Stimulated activated CD4-positive, alpha-beta T cell treated with anti-CD3 and anti-CD28 coated beads, Interleukin-15, amount 100 ng/mL, for 1 hour (primary cell): ENCODE measurements at regions not wholly inside any gene's neighbourhood (a gene's known extent, or its start where the extent isn't known, plus 50 kb on each side); places are given as distances from the start of the nearest gene placed in this dataset.

Experiments
- DNase-seq, 2 donors: peaks; one replicate each; pipeline ENCODE4 v3.0.0-alpha.2; 2020; ENCODE audit warnings: low read depth in 1 of 2, low spot score in 1 of 2

DNA sequence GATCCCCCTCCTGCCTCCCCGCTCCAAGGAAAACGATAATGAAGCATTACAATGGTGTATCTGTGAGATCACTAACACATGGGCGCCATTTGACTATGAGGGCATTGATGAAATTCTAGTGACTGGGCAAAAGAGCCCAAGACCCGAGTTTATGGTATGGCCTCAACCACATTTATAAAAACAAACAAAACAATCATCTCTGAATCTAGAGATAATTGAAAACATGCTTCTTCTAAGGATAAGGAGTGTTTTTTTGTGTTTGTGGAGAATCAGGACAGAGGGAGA, 100.9 kb upstream of the SEMA6A start:
- no peak for DNase-seq

DNA sequence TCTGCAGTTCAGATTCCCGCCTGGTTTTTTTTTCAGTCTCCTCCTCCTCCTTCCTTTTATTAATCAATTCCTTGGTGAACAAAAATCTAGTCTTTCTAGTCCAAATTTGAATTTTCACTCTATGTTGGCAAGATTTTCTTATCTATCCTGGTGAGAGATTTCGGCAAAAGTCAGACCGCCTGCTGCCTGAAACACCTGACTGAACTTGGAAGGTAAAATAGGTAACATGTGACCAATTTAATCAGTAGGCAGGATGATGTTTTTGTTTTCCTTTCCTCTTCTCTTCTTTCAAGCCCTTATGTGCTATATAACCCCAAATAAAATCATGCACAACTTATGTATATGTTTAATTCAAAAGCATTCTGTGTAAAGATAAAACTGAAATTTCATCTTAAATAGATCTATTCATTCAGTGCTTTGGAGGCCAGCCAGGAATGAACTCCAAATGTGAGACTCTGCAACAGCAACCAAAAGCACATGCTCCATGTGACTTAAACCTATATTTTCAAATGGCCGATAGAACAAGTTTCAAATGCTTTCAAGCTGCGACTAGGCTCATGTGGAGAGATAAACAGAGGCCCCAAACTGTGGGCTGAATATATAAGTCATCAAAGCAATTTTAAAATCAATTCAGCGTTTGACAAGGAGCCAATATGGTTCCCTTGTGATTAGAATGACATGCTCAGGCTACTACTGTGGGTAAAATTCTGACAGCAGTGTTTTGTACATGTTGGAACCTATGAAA, 100.4 kb upstream of the SEMA6A start:
- DNase-seq, result no peak

DNA sequence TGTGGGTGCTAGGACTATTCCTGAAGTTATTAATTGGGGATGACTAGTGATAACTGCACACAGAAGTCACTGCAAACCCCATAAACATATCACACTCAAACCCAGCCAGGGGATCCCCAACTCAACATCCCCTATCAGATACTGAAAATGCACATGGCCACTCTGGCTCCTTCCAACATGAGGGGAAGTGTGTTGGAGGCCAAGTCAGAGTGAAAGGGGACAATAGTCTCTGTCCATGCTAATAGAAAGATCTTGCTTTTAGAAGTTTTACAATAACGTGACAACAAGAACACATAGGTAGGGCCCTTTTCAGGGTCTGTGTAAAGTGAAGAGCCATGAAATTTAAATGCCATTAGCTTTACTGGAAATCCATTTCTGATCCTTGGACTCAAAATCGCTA, 98.8 kb upstream of the SEMA6A start:
- DNase-seq, result no peak

DNA sequence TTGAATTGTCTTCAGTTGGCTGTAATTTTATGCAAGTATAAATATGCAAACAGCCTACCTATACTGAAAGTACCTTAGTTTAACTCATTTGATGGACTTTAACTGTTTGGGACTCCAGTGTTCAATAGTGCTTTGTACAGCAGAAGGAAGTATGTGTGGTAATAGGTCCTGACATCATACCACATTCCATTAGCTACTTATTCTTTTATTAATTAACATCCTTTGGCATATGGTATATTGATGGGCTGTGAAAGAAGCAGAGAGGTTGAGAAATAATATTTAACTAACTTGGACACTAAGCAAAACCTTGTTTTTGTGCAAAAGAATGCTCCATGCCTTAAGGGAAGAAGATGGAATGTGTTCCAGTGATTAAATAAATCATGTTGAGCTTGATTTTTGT, 97.6 kb upstream of the SEMA6A start:
- DNase-seq, result no peak

- DNase-seq, result no peak
Measured at GRCh38 chr5:116671211-116671736, 96.7 kb upstream of the SEMA6A start.

DNA sequence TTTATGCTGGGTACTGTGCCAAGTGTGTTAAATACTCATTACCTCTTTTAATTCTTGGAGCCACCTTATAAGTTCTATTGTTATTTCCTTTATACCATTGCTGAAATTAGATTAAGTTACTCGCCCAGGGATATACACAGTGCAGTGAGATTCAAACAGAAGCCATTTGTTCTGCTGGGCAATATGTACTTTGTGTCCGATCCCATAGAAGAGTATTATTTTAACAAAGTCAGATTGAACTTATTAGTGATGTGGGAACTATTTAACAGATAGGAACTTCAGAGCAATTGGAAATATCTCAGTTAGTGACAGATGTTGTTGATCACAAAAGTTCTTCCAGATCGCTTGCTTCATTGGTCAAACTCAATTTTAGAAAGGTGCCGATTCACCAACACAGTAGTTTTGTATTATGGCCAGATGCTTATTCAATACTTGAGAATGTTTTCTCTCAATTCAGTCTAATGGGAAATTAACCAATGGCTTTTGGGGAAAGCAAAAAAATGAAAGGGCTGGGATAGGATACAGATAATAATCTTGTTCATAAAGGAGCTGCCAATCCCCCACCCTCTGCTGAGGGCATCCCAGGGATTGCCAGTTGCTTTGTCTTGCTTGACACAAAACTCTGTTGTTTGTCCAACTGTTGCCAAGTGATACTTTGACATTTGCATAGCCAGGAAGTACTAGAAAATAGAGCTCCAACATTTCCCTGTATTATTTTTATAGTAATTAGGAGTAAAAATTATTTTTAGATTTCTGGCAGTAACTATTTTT, 94.8 kb upstream of the SEMA6A start:
- no peak for DNase-seq

- DNase-seq, result no peak
Measured at GRCh38 chr5:116668390-116668789, 93.8 kb upstream of the SEMA6A start.

GRCh38 chr5:116666901-116667300, 92.3 kb upstream of the SEMA6A start:
- no peak for DNase-seq

DNA sequence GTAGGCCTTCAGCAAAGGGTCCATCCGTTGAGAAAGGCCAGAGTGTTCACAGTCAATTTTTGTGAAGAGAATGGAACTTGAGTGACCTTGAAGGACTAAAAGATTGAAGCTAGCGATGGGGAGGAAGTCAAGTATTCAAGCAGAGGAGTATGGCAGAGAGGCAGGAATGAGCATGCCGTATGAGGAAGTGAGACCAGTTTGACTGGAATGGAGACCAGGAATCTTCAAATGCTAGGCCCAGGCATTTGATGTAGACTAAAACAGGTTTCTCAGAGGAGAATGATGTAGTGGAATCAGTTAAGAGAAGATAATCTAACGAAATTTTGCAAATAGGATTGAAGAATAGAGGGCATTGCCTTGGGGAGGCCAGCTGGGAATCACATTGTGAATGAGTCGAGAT, 90.4 kb upstream of the SEMA6A start:
- no peak for DNase-seq

- no peak for DNase-seq
Measured at GRCh38 chr5:116663081-116663480, 88.5 kb upstream of the SEMA6A start.

GRCh38 chr5:116661419-116661818, 86.8 kb upstream of the SEMA6A start:
- no peak for DNase-seq

GRCh38 chr5:116660929-116661328, 86.3 kb upstream of the SEMA6A start:
- DNase-seq, result no peak

DNA sequence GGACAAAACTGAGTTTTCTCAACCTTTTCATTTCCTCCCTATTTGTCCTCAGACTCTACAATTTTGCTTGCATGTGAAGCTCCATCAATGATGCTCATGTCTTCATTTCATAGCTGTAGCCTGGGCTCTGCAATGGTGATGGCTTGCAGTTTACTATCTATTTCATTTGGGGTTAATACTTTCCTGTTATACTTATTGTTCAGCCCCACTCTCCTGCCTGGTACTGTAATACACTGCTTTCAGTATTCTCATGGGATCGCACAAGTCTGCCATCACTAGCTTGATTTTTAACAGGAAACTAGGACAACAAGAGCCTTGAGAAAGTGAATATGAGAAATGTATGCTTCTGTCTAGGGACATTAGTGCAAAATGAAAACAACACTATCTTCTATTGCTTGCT, 84.2 kb upstream of the SEMA6A start:
- no peak for DNase-seq

GRCh38 chr5:116658141-116658540, 83.5 kb upstream of the SEMA6A start:
- no peak for DNase-seq

GRCh38 chr5:116655431-116655830, 80.8 kb upstream of the SEMA6A start:
- DNase-seq, result no peak

DNA sequence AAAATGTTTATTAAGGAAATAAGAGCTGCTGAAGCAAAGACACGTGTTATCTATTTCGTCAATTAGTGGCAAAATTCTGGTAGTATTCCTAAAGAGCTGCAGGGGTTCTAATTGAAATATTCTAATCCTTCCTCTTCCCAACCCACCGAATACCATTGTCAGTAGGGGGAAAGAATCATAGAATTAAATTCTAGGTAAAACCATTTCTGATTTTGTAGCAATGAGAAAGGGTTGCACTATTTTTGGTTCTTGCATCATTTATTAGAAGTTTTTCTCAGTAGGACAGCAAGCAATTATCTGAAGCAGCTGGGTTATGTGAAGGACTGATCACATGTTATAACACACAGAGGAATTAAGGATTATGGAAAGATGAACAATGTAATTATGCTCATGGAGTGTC, 80.3 kb upstream of the SEMA6A start:
- DNase-seq, result no peak

GRCh38 chr5:116652903-116653302, 78.3 kb upstream of the SEMA6A start:
- no peak for DNase-seq

- no peak for DNase-seq
Measured at GRCh38 chr5:116652196-116652729, 77.6 kb upstream of the SEMA6A start.

DNA sequence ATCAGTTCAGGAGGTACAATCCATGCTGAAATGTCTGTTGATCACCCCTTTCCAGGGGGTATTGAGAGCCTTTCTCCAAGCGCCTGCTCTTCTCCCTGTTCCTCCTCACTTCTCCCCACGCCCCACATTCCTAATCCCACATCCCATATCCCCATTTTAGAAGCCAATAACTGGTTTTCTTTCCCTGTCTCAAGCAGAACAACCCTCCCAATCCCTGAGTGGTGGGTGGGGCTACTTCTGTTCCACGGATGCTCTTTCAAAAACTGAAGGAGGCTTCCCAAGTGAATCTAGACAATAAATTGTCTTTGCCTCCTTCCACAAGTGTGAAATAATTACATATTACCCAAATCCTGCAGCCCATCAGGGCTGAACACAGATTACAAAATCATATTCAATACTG, 77.0 kb upstream of the SEMA6A start:
- no peak for DNase-seq

DNA sequence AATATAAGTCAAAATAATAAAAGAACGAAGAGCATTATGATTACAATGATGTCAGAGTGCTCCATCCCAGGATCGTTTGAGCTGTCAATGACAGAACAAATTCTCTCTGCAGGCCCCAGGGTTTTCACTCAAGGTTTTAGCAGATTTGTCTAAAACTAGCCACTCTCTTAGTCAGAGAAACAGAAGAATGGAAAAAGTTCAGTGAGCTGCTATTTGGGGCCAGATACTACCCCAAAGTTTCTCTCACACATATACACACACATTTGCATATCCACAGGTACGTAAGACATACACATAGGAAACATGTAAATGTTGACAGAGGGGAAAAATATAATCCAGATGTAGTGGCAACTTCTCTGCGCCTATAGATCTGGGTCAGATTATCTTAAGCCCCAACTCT, 76.3 kb upstream of the SEMA6A start:
- no peak for DNase-seq

- DNase-seq, result no peak
Measured at GRCh38 chr5:116650544-116650943, 75.9 kb upstream of the SEMA6A start.

GRCh38 chr5:116646611-116647289, 72.1 kb upstream of the SEMA6A start:
- no peak for DNase-seq
